GM21360 (cell line): ENCODE measurements at regions not wholly inside any gene's neighbourhood (a gene's known extent, or its start where the extent isn't known, plus 50 kb on each side); places are given as distances from the start of the nearest gene placed in this dataset.

Experiments used
- ATAC-seq: cut with Tn5 transposase; IDR thresholded peaks from one replicate; pipeline ENCODE4 v1.9.1; 2021; ENCODE audit warnings: mild to moderate bottlenecking, moderate library complexity; ENCODE audit not compliant: unreplicated experiment

DNA sequence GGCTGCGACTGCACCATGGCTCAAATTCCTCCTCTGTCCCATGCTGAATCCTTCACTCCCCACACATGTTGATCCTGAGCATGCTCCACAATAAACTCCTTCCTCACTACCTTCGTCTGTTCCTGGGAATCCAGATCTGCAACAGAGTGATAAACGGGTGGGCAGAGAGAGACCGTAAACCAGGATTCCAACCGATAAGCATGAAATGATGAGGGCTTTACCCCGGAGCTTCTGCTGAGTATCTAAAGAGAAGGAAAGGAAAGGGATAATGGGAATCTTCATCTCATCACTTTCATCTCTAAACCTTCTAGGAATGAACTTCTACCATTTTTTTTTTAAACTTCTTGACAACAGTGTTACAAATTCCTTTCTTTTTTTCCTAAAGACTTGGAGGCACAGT, 329.3 kb upstream of the TNP1 start:
- ATAC-seq: no peak

DNA sequence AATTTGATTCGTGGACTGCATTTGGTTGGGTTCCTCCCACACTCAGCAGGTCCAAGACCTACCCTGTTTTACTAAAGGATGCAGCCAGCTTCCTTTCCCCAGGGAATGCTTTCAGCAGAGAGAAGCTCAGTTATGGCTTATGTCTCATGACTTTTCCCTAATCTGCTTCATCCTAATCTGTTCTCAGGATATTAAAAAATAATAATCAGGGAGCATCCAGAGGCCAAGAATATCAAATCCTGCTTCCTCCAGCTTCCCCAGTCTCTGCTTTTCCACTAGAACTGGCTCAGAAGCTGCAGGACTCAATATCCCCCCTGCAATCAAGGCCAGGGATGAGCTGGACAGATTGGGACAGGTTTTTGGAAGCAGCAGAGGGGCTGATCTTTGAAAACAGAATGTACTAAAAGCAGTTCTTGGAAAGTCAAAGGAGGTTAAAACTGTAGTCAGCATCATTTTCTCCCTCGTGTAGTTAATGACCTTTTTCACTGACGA, 326.9 kb upstream of the TNP1 start:
- no peak for ATAC-seq

DNA sequence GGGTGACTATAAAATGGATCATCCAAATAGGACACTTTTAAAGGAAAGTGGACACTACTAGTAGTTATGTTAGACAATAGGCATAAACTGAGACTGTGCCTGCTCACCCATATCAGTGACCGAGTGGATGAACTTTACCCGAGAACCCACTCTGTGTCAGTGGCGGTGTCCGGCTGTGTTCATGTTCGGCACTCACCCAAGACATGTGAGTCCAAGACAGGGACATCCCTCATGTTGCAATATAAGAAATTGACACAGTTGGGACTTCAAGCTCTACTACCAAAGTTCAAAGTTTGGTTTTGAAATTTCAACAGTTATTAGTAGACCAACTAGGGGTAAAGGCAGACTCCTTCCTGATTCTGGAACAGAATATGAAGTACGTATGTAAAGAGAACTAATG, 326.3 kb upstream of the TNP1 start:
- no peak for ATAC-seq

DNA sequence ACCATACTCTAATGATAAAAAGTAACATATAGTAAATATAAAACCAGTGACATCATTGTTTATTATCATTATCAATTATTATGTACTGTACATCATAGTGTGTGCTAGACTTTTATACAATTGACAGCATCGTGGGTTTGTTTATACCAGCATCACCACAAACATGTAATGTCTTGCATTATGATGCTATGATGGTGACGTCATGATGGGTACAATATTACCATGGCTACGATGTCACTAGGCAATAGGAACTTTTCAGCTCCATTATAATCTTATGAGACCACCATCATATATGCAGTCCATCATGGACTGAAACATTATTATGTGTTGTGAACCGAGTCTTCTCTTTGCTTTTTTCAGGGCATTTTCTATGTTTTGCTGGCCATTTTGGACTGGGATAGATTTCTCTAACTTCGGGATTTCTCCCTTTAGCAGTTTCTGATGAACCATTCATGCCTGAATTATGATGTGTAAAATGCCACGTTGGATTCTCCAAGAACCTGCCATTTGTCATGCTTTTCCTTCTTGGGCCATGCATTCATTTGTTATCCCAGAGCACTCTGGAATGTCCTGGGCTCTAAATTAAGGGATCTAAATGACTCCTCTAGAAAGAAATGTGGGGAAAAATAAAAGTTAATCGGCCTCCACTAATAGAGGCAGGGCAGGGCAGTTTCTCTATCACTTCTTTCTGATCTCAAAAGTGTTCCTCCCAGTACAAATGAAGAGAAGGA, 325.6 kb upstream of the TNP1 start:
- ATAC-seq: no peak

DNA sequence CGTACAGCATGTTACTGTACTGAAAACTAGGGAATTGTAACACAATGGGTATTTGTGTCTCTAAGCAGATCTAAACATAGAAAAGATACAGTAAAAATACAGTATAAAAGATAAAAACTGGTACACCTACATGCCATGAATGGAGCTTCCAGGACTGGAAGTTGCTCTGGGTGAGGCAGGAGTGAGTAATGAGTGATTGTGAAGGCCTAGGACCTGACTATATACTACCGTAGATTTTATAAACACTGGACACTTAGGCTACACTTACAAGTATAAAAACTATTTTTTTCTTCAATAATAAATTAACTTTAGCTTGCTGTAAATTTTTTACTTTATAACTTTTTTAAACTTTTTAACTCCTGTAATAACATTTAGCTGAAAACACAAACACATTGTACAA, 324.4 kb upstream of the TNP1 start:
- ATAC-seq: no peak

DNA sequence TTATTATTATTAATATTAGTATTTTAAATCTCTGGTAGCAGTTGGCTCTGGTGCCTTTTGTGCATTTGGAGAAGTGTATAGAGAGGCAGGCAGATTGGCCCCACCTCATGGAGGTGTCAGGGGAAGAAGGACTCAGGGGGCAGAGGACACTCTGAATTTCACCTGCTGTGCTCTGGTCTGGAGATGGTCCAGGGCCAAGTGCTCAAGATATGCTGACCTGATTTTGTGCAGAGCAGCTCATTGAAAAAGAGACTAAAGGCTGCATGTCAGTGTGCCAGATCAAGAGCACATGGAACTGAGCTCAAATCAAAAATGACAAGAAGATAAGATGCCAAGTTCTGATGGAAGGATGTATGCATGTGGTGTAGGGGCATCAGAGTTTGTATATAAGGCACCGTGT, 323.6 kb upstream of the TNP1 start:
- no peak for ATAC-seq

DNA sequence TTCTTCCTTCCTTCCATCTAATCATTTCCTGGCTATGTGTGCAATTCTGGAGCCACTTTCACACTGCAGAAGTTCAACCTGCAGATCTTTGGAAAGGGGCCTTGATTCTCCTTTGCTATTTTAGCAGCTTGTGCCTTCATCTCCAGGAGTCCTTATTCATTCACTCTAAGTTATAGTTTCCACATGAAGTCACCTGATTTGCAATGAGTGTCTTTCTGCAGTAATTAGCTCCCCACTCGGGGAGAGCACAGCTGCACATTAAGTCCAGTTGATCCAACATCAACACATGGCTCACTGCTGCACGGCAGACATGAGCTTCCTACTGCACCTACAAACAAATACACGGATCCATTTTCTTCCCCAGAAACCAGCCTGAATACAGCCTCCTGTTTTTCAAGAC, 323.1 kb upstream of the TNP1 start:
- no peak for ATAC-seq

DNA sequence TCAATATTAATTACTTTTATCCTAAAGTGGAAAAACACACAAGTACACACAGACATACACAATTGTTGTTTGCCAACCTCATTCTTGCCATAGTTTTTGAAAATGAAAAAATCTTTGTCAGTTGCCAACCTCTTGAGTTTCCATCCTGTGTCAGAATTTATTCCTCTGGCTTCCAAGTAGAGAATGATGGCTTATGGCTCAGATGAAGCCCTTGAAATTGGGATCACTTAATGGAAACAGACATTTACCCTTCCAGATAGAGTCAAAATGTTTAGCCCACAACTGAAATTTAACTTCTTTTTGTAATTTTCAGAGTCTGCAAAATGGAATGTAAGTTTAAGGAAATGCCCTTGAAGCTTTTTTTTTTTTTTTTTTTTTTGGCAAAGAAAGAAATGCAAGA, 321.6 kb upstream of the TNP1 start:
- ATAC-seq: no peak

DNA sequence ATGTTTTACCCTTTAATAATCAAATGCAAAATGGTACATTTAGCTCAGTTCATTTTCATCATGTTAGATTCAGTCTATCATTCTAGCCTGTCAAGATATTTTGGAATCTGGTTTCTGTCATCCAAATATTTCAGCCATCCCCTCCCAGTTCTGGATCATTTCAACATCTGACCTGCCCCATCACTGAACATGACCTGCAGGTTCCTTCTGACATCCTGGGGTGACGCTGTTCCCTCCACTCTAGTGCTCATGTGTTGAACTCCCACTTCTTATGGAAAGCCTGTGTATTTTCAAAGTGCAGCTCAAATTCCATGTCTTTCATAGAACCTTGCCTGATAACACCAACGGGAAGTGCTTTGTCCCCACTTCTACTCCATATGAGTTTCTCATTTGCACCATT, 320.0 kb upstream of the TNP1 start:
- no peak for ATAC-seq

DNA sequence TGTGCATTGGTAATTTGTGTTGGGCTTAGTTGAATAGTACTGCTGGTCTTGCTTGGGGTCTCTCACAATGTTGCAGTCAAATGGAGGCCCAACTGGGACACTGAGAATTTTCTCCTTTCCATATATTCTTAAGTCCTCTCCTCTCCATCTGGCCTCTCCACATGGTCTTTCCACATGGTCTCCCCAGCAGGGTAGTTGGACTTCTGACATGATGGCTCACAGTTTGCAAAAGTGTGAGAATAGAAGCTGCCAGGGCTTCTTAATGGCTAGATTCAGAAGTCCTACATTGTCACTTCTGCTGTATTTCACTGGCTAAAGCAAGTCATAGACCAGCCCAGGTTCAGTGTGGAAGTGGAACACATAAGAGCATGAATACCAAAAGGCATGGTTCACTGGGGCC, 318.5 kb upstream of the TNP1 start:
- no peak for ATAC-seq

DNA sequence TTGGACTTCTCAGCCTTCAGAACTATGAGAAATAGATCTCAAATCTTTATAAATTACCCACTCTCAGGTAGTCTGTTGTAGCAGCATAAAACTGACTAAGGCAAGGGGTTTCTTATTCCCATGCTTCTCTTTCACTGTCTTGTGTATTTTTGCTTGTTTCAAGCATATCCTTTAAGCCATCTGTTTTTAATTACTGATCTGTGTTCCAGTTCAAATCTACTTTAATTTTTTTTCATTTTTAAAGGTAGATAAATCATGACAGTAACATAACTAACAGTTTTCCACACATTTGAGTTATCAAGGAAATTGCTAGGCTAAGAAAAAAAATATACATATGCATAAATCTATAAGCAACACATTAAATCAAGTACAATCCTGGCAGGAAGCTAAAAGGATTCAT, 317.9 kb upstream of the TNP1 start:
- ATAC-seq: no peak

DNA sequence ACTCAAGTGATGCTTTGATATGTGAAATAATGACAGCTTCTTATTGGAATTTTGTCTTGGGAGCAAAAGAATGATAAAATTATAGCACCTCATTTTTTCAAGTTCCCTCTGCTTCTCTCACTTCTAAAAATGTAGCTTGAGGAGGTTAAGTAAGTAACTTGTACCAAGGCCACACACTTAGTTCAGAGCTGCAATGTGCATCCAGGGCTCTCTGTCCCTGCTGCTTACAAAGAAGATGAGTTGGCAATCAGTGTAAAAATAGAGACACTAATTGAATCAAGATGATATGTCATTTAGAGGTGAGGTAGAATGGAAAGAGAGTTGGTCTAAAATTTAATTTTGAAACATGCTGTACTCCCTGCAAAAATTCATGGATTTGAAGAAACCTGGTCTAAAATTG, 312.0 kb upstream of the TNP1 start:
- ATAC-seq: no peak

DNA sequence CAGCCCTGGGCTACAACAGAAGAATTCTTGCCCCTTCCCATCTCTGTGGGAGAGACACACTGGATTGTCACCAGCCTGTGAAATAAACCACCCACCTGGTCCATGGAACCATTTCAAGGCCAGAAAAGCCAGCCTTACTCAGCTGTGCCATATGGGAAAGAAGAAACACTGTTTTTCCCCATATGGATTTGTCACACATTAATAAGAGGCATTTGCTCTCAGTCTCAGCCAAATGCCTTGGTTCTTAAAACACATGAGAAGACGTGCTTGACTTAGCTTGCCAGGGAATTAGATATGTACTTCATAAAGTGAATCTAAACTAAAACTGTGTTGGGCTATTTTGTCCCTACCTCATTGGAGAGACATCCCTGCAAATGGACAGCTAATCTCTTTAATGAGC, 308.6 kb upstream of the TNP1 start:
- ATAC-seq: no peak

DNA sequence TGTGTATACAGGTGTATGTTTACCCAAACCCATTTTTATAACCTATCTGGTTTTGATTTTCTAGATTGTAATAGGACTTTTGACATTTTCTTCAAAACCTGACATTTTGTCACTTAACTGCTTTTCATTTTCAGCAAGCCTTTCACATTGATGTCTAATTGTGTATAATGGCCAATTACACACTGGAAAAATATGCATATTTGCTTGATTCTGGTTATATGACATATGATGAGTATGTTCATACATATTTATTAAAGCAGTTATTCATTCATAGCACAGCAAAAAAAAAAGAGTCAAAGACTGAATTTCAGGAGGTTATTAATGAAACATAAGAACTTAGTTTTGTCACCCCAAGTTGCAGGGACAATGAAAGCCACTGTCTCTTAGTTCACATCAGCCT, 307.7 kb upstream of the TNP1 start:
- no peak for ATAC-seq

DNA sequence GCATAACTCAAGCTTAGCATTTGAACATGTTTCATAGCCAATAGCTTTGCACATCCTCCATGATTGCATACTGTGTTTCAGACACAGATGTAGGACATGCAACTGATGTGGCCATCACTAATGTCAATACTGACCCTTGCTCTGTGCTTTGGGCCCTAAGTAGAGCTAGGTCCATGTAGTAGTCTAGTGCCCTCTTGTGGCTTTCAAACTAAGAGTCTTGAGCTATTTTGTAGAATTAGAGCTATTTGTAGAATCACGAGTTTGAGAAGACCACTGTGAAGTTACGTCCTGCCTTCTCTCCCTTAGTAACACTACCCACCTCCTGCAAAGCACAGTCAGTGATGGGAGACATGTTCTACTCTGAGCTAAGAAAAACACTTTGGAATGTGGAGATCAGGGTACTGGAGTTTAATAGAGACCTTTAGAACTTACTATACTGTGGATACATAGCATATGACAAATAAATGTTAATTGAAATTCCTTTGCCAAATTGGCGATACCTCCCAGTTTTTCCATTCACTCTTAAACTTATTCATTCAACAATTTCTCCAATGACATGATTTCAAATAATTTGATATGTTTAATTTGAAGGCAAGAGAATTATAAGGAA, 306.5 kb upstream of the TNP1 start:
- no peak for ATAC-seq

DNA sequence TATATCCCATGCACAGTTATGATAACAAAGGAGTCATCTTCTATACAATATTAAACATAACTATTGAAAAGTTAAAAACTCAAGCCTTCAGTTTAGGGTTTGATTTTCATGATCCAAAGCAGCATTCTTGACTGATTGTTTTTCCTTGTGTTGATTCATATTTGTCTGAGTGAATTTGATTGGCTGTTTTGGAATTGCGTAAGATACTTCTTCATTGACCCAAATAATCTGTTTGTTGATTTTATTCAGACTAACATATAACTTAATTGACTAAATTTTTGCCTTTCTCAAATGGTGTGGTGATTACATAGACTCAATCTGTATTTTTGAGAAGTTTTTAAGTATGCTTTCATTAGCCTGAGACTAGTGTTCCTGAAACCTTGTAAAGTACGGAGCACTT, 305.7 kb upstream of the TNP1 start:
- no peak for ATAC-seq

DNA sequence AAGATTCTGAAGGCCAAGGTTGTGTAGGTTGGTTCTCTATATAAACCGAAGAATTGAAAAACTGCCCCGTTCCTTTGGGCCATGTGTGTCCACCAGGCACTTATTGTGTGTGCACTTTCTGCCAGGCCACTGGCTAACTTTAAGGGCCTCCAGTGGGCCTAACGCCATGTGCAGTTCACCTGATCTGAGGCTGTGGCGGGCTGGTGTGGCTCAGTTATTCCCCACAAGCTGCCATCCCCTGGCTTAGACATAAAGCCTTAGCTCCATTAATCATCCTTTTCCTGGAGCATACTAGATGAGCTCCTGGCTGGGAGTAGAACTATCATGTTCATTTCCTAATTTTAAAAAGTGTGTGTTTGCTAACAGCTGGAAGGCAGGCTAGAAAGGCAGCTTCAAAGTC, 304.1 kb upstream of the TNP1 start:
- ATAC-seq: no peak

DNA sequence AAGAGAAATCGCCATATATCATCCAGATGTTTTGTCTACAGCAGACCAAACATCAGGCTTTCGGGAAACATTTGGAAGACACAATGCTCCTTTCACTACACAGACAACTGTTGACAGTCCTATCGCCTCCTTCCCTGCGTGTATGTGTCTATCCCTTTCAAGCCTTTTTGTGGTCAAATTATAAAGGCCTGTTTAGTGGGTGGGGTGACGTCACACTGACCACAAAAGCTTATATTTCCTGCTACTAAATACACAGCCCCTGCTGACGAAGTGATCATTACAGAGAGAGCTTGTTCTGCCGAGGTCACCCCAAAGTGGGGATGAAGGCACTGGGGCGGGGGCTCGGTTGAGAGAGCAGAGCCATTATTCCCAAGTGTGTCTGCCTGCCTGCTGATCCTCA, 302.7 kb upstream of the TNP1 start:
- no peak for ATAC-seq

DNA sequence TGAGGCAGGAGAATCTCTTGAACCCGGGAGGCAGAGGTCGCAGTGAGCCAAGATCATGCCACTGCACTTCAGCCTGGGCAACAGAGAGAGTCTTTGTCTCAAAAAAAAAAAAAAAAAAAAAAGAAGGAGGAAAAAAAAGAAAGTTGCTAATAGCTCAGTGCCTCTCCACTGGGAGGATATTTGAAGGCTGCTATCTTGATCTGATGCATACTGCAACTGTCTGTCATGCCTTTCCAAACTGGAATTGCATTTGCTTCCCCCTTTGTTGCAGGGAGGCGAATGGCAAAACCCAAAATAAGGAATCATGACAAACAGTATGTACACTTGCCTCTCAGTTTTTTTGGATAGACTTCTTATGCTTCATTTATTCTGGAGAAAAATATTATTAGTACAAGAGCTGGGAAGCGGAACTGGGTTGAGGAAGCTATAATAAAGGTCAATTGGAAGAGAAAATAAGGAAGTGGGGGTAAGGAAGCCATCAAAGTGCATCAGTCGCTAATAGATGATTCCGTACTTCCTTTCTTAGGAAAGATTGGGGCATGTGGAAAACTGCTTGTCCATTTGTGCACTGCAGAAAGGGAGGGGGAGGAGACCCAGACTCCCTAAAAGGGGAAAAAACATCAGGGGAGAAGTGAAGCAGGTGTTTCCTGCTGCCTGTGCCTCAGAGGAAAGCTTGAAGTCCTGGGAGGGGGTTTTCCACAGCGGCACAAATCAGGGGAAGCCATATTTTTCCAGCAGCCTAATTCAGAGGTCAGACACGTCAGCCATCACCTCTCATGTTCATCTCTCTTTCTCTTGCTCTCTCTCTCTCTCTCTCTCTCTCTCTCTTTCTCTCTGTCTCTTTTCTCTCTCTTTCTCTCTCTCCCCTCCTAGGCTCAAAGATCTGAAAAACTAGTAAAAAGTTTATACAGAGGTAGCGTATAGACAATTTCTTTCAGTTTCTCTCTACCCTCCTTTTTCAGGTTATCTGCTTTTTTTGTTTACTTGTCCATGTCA, 301.4 kb upstream of the TNP1 start:
- no peak for ATAC-seq

DNA sequence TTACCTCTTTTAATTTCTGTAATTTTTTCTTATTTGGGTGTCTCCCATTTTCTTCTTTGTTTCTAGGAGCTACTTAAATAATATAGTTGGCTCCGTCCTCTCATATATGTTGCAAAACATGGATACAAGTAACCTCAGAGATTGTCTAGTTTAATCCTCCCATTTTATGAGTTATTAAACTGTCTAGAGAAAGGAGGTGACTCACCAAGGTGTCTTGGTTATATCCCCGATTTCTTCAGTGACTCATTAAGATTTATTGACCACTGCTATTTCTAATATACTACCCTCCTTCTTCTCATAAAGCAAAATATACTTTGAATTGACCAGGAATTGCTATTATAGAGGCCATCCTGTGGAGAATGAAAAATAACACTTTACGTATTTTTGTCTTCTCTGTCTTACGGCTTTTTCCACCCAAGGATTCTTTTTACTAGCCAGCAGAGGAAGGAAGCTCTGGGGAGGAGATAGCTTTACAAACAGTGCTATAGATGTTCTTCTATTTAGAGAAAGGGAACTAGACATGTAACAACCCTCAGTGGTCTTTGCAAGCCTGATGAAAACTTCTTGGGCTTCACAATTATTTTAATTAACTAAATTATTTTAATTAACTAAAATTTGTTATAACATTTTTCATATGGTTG, 300.4 kb upstream of the TNP1 start:
- ATAC-seq: no peak

DNA sequence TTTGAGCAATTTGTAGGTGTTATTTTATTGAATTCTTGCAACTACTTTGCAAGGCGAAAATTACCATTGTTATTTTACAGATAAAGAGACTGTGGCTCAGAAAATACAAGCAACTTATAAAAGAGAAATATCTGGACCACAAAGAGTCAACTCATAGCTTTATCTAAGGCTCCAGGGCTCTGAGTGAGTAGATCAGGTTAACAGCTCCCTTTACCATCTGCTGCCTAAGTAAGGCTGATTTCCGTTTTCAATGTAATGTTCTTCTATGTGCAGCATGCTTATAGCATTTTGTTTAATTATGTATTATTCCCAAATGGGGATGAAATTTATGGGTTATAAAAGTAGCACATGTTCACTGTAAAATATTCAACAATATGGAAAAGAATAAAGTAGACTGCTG, 299.1 kb upstream of the TNP1 start:
- no peak for ATAC-seq
